Activated CD4-positive, alpha-beta T cell treated with anti-CD3 and anti-CD28 coated beads, Interleukin-2, amount 50 U/mL, for 48 hours (primary cell): ENCODE measurements at regions not wholly inside any gene's neighbourhood (a gene's known extent, or its start where the extent isn't known, plus 50 kb on each side); places are given as distances from the start of the nearest gene placed in this dataset.
"Not testable (repeated sequence)": the region's sequence is repeated elsewhere in the genome, so short reads cannot be mapped to it uniquely, and the experiment has no call there.

Source experiments
- DNase-seq, 2 experiments: peaks; one replicate each; pipeline ENCODE4 v3.0.0-alpha.2; 2020

- no peak for DNase-seq
Measured at GRCh38 chr9:108269371-108269770, 586.4 kb downstream of the ACTL7B start.

GRCh38 chr9:108265065-108265464 lies 590.7 kb downstream of the ACTL7B start:
- DNase-seq: no peak

- DNase-seq: no peak
Measured at GRCh38 chr9:108264093-108264492, 591.7 kb downstream of the ACTL7B start.

- DNase-seq: no peak
Measured at GRCh38 chr9:108262836-108263235, 593.0 kb downstream of the ACTL7B start.

DNA sequence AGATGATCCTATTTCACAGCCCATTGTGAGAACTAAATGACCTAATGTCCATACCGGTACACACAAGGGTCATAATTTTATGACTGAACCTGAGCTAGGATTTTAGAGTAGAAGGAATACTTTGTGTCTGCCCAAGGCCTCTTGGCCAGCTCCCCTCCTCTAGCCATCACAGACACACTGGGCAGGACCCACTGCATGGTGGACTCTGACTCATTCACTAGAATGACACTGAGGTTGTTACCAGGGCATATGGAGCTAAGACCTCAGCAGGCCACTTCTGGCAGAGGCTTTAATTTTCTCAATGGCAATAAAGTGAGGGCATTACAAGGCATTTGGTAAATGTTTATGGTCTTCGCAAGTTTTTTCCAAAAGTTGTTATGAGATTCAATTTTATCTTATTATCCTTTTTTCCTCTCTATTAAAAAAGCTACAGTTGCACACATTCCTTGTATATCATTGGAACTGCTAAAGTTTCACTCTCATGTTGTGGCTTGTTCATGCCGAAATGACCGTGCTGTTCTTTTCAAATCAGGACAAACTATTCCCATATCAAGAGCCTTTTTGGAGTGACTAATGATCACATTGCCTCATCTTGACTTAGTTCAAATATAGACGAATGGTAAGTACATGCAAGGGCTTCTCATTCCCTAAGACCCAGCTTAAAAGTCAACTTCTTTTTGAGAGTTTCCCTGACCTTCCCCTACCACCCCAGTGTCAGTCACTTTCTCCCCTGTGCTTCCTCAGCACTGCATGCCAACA lies 595.7 kb downstream of the ACTL7B start:
- no peak for DNase-seq

DNA sequence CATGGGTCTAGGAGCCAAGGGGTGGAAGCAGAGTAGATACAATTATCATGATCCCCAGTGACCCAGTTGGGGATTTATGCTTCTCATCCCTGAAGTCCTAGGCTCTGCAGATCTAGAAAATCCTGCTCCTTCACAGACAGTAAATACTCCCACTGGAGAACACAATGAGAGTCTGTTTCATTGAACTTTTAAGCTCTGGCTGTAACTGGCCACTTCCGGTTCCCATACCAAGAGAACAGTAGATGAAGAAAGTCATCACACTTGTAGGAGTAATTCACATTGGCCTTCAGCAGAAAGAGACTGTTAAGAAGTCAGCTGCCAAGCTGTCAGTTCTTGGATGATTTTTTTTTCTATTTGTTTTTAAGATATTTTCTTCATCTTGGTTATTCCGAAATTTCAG lies 597.1 kb downstream of the ACTL7B start:
- no peak for DNase-seq

DNA sequence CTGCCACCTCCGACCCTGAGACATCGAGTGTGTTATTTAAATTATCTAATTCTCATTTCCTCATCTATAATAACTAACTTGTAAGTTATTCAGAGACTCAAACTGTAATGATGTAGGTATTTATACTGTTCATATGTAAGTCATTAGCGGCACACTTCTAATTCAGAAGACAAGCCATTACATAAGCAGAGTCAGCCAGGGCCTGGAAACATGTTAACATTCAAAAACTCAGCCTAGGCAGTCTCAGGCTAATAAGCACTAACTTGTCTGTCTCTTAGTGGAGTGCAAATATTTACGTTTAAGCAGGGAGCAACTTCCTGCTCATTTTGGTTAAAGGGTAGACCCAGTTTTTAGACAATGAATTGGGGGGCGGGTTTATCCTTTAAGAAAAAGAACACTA lies 598.4 kb downstream of the ACTL7B start:
- DNase-seq: no peak

DNA sequence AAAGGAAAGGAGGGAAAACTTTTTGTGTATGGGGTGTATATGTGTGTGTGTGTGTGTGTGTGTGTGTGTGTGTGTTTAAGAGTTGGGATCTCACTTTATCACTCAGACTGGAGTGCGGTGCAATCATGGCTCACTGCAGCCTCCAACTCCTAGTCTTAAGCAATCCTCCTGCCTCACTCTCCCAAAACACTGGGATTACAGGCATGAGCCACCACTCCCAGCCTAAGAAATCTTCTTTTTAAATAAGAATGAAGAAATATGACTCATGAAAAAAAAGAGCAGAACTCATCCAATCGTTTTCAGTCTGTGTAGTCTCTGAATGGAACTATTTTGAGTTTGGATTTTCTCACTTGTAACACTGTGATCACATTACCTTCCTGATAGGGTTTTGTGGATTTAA lies 601.5 kb downstream of the ACTL7B start:
- DNase-seq: no peak

DNA sequence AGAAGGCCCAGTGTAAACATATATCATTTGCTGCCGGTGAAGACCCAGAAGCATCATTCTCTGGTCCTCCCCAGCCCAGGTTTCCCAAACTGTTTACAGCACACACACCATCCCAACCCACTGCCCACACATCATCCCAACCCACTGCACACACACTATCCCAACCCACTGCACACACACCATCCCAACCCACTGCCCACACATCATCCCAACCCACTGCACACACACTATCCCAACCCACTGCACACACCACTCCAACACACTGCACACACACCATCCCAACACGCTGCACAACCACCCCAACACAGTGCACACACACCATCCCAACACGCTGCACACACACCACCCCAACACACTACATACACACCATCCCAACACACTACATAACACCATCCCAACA lies 608.4 kb downstream of the ACTL7B start:
- DNase-seq: not testable (repeated sequence)

GRCh38 chr9:108245901-108246300 lies 609.9 kb downstream of the ACTL7B start:
- DNase-seq: no peak

DNA sequence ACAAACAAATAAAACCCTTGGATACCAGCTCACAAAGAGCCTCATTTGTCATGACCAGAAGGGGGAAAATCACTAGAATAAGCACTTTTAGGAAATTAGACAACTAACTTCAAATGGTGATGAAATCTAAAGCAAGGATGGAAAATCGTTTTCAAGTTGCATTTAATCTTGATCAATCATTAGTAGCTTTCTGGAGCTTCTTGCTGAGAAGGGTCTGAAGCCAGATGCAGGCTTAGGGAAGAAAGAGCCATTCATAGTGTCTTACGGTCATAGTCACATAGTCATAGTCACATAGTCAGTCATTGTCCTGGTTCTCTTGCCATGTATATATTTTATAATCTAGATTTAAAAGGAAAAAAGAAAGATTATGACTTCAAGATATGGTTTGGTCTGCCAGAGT lies 610.5 kb downstream of the ACTL7B start:
- DNase-seq: no peak

- DNase-seq: no peak
Measured at GRCh38 chr9:108244686-108245085, 611.1 kb downstream of the ACTL7B start.

GRCh38 chr9:108241384-108242073 lies 614.3 kb downstream of the ACTL7B start:
- no peak for DNase-seq

GRCh38 chr9:108239696-108240321 lies 616.0 kb downstream of the ACTL7B start:
- DNase-seq: no peak

DNA sequence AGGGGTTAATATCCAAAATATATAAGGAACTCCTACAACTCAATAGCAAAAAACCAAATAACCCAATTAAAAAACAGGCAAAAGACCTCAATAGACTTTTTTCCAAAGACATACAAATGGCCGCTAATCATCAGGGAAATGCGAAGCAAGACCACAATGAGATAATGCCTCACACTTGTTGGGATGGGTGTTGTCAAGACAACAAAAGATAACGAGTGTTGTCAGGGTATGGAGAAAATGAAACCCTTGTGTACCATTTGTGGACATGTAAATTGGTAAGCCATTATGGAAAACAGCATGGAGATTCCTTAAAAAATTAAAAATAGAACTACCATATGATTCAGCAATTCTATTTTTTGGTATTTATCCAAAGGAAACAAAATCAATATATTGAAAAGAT lies 620.2 kb downstream of the ACTL7B start:
- no peak for DNase-seq

DNA sequence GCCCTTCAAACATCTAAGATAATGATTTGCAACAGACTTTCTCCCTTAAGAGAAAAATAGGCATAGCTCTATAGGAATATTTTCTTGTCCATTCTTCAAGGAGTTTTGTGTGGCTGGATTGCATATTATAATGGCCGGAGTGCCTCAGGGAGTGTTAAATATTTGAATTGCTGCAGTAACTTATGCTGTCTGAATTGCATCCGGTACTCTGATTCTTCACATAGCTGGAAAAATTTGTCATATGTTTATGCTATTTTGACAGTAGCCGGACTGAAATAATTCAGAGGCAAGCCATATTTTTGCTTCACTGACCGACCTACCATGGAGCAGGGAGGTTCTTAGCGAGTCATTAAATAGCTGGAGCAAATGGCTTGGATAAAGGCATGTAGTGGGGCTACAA lies 621.0 kb downstream of the ACTL7B start:
- DNase-seq: no peak

DNA sequence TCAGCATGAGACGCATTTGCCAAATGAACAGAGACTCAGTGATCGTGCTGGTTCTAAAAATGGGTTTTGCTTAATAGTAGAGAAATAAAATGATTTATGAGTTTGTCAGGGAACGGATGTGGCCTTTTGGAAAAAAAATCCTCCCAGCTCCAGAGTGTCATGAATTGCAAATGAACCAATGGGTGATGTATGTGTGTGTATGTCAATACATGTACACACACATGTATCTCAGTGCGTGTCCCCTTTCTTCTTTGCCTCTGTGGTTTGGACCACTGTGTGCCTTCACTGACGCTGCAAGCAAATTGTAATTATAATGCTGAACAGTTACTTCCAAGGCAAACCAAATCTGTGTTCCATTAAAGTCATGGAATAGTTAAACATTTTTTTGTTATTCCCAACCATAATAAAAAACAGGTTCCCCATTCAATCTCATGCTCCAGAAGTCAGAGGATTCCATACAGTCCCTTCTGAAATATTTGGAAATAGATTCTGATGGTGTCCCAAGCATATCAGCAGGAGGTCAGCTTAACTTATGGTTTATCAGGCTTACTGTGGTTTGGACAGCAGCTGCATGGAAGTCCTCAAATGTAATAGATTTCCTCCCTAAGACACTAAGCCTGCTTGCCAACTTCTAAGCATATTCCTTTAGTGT lies 630.5 kb downstream of the ACTL7B start:
- DNase-seq: no peak

DNA sequence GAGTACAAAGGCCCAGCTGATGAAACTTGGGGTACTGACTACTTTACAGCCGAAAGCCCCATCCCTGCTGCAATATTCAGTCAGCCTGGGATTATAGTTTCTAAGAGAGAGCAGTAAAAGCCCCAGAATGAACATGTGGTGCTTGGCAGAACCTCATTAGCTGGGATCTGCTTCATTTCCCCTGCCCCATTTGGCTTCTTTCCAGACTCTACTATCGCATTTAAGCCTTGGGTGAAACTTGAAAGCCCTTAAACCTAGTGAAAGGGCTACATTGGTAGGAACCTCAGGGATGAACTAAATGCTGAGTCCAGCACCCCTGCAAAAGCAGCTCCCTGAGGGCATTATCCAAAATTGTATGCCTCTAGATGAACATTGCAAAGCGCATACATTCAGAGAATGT lies 631.1 kb downstream of the ACTL7B start:
- DNase-seq: no peak

- DNase-seq: no peak
Measured at GRCh38 chr9:108219664-108220063, 636.1 kb downstream of the ACTL7B start.

DNA sequence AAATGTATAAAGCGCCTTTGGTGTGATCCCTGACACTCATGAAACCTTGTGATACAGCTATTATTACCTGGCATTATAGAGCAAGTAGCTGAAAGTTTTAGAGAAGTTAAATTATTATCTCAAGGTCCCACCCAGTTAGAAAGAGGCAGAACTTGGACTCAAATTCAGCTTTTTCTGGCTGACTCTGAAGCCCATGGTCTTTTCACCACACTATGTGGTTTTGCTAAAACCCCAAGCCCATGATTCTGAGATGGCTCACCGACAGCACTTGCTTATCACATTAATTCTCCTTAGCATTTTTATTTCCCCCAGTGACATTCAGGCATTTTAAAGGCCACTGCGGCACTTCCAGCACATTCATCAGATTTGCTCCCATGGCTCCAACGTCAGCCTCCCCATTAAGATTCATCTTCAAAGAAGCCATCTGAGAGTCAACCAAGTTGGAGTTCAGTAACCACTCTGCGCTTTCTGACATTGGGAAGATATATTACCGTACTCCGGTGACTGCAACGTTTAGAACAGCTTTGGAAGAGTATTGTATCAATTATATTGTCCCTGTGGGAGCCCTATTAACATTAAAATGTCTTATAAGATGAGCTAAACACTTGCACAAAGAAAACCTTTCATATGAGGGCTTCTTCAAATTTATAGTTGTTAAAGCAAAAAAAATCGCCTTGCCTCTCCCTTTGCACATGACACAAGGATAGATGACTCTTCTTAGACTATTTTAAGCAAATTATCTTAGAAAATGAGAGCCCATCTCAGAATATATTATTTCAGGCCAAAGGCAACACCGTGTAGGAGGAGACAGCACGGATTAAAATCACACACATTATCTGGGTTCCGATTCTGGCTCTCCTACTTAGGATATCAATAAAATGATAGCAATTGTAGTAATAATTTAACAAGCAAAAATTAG lies 638.1 kb downstream of the ACTL7B start:
- DNase-seq: no peak

DNA sequence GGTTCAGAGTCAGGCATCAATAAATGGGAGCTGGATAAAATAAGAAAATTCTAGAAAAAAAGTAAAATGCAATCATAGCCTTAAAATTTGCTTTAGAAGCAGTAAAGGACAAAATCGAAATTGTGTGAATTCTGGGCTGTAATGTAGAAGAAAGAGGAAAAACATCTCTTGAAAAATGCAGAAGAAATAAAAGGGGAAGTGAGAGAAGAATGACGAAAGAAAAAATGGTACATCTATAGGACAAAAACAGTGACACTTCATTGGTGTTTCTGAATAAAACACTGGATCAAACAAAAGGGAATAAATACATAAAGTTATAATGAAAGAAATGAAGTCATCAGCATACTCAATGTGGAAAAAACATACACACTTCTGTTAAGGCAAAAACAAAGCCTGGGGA lies 642.3 kb downstream of the ACTL7B start:
- no peak for DNase-seq

DNA sequence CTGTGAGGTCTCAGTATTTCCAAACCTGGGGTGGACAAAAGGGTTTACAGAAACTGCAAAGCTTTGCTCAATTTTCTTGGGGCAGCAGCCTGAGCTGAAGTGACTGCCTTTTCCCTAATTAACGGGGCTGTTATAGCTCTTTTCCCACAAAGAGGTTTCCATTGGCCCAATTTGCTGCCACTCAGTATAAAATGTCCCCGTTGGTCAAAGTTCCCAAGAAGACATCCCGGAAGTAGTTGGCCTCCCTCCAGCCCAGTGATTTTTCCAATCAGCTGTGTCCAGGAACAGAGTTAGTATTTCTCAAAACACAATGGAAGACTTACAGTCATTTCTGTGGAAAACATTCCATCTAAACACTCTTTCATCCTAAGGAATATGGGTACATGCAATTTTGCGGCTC lies 643.6 kb downstream of the ACTL7B start:
- no peak for DNase-seq
